Fibroblast of pulmonary artery (primary cell): ENCODE measurements at regions not wholly inside any gene's neighbourhood (a gene's known extent, or its start where the extent isn't known, plus 50 kb on each side); places are given as distances from the start of the nearest gene placed in this dataset.

Source experiments
- DNase-seq: peaks from one replicate; pipeline ENCODE4 v3.0.0-alpha.2; 2010; ENCODE audit warnings: low read depth
- H3K4me3 ChIP-seq: replicated peaks from 2 replicates; pipeline ENCODE4 v1.5.1; 2011; ENCODE audit warnings: low read depth, mild to moderate bottlenecking, control low read depth, low read length, moderate library complexity
- TF ChIP-seq, protein P1 (sequence below): IDR thresholded peaks from 2 replicates; pipeline ENCODE4 v1.5.1; 2011; ENCODE audit warnings: mild to moderate bottlenecking, control low read depth, low read length, inconsistent platforms; ENCODE audit errors: missing control alignments

DNA sequence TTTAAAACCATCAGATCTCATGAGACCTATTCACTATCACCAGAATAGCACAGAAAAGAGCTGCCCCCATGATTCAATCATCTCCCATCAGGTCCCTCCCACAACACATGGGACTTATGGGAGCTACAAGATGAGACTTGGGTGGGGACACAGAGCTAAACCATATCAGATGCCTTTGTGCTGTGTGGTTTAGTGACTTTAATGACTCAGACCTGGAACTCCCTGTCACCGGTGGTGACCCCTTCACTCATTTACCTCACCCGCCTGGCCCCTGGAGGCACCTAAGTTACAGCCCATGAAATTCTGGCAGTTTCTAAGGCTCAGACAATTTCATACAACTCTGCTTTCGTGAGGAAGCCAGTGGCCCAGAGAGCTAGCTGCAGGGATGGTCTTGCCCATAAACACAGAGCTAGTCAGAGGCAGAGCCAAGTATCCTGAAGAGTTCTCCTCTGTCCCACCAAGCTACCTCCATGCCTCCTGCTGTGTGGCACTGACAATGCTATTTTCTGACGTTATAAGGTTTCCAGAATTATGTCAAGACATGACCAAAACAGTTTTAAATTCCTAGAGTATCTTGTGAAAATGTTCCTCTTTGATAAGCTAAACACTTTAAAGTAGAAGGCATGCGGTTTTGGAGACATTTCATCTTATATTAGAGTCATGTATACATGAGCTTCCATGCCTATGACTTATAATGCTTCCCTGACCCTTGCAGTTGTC lies 231.1 kb upstream of the IL12A start:
- no peak overlapping the region for H3K4me3 ChIP-seq
- TF ChIP-seq, protein P1, sequence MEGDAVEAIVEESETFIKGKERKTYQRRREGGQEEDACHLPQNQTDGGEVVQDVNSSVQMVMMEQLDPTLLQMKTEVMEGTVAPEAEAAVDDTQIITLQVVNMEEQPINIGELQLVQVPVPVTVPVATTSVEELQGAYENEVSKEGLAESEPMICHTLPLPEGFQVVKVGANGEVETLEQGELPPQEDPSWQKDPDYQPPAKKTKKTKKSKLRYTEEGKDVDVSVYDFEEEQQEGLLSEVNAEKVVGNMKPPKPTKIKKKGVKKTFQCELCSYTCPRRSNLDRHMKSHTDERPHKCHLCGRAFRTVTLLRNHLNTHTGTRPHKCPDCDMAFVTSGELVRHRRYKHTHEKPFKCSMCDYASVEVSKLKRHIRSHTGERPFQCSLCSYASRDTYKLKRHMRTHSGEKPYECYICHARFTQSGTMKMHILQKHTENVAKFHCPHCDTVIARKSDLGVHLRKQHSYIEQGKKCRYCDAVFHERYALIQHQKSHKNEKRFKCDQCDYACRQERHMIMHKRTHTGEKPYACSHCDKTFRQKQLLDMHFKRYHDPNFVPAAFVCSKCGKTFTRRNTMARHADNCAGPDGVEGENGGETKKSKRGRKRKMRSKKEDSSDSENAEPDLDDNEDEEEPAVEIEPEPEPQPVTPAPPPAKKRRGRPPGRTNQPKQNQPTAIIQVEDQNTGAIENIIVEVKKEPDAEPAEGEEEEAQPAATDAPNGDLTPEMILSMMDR: no peak
- DNase-seq: no peak

DNA sequence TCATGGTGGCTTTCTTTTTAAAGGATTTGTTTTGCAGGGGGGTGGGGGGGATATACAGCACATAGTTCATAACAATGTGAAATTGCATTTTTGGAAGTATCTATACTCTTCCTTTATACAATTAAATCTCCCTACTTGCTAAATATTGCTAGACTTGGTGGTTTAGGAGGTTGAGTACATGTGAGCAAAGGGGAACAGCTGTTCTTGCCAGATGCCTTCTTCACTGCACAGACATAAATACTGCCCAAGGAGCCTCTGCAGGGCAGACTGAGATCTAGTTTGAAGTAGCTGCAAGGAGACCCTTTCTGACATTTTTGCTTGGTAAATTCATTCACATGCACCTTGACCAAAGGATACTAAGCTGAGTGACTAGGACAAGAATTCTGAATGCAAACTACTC lies 228.6 kb upstream of the IL12A start:
- H3K4me3 ChIP-seq: no peak overlapping the region
- DNase-seq: no peak
- TF ChIP-seq, protein P1: no peak

DNA sequence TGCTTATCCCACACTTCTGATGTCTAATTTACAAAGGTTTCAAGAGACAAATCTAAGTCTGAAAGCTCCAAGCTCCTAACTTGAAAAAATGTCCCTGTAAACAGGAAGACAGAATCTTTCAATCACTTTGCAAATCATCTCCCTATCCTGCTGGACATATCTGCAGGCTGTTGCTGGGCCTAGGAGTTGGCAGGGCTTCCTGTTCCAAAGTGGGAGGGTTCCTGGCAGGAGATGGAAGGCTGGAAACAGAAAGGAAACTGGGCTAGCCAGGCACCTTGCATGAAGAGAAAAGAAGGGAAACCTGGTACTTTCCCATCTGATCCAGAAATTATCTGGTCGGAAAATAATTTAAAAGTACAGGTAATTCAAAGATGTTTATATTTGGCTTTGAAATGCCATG lies 227.3 kb upstream of the IL12A start:
- H3K4me3 ChIP-seq: no peak overlapping the region
- peak; percentile 47 for DNase-seq
- TF ChIP-seq, protein P1: no peak

DNA sequence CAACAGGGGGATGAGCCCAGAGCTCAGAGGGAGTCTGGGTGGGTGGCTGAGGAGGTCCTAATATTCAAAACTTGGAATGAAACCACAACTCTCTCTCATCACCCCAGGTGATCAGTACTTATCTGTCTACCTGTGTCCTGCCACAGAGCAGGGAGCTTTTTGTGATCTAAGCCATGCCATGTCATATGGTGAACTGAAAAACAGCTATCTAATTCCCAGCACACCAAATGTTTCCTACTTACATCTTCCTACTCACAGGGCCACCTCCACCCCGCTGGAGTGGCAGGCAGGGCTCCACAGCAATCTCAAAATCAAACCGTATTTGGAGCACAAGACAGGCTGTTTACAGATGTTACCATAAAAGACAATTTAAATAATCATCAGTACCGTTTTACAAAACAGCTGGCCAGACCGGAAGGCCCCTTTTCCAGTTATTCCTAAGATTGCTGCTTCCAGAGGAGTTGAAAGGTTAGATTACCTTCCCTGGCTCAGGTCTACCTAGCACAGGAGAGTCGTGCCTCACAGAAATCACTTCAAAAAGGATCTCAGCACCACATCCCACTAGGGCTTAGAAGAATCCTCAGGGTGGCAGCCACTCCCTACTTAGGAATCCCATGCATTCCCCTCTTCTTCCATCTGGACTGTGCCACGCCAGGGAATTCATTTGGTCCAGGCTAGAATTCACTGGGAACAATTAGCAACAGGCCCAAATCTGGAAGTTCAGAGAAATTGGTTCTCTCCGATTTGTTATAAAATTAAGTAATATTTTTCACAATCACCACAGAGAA lies 226.6 kb upstream of the IL12A start:
- no peak overlapping the region for H3K4me3 ChIP-seq
- DNase-seq: no peak
- TF ChIP-seq, protein P1: no peak

DNA sequence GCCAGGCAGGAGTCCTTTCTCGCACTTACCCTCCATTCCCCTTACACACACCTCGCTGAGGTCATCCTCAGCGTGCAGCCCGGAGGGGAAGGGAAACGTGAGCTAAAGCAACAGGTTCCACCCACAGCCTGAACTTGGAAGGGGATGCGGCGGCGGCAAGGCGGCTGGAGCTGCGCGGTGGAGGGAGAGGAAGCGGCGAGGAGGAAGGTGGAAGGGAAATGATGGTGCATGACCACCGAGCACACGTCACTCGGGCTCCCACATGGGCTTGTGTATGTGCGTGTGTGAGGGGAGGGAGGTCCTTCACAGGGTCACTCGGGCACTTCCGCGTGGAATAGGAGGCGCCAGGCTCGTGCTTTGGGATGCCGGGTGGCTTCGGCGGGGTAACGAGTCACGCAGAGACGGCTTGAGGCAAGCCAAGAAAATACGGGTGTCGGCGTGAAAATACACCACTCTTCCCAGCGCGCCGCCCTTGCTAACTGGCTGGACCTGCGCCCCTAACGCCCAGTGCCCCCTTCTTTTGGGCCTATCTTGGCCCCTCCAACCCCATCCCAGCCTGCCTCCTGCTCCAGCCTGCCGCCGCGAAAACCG lies 225.5 kb upstream of the IL12A start:
- TF ChIP-seq, protein P1: no peak

DNA sequence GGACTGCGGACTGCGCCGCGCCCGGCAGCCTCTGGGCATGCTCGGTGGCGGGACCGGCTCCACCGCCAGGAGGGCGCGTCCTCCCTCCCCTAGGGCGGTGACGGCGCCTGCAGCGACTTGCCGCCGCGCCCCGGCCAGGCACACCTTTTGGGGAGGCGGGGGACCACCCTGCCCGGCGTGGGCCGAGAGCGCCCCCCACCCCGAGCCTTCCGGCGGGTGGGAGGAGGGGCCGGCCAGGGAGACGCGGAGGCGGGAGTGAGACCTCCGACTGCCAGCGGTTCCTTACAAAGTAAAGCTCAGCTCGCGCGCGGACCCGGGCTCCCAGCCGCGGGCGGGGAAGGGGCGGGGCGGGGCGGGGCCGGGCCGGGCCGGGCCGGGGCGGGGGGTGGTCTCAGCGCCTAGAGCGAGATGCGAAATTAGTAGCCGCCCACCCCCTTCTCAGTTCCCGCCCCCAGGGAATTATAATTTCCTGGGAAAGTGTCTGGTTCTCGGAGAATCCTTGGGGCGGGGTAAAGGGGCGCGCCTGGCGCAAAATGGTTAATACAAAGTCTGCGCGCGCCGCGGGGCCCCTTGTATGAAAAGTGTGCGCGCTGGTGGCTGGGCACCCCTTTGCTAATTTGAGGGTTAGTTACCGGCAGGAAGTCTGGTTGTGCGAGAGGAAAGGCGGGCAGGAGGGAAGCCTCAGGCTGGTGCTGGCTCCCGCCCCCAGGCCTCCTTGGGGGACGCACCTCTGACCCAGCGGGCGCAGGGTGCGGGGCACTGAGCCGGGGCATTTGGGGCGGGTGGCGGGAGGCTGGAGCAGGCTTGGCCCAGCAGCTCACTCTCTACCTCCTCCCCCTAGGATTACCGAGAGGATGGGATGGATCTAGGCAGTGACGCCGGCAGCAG lies 224.8 kb upstream of the IL12A start:
- peak; percentile 78 for DNase-seq
- H3K4me3 ChIP-seq: peak overlapping the region; percentile 67
- TF ChIP-seq, protein P1: no peak

More for the DNA sequence above, 225.5 kb upstream of the IL12A start:
- peak overlapping the region; percentile 67 for H3K4me3 ChIP-seq
- DNase-seq: peak; percentile 86
